IMR-90 (cell line): ENCODE measurements at regions not wholly inside any gene's neighbourhood (a gene's known extent, or its start where the extent isn't known, plus 50 kb on each side); places are given as distances from the start of the nearest gene placed in this dataset.
A peak's percentile ranks its signal among the peaks of the same experiment; 100 is the strongest.

Source experiments
- ATAC-seq: fragments of 200-7000 bp; cut with Tn5 transposase; 2 replicates; pipeline ENCODE4 v1.9.1; 2020; ENCODE audit warnings: low read depth, mild to moderate bottlenecking, moderate library complexity
- BruUV-seq: library from RNA; stranded (reverse); fragments of 400-500 nt; replicated peaks from 2 replicates; lab custom pipeline; 2021; lab: Mats Ljungman, UMichigan
- CTCF ChIA-PET: fragments of 300-600 bp; formaldehyde crosslinking; extraction: SDS; loops from one replicate; lab custom pipeline; 2021; ENCODE audit warnings: antibody characterized with exemption; lab: Yijun Ruan, JAX
- POLR2A ChIA-PET: fragments of 300-600 bp; sonication (Branson Sonifier 250); formaldehyde crosslinking; loops from one replicate; lab custom pipeline; 2022; ENCODE audit warnings: antibody characterized with exemption; ENCODE audit not compliant: unreplicated experiment; lab: Charles Lee
- DNase-seq: peaks from one replicate; pipeline ENCODE4 v3.0.0; 2013
- H2AFZ ChIP-seq: replicated peaks from 2 replicates; pipeline ENCODE3; 2013; ENCODE audit warnings: low read length, mild to moderate bottlenecking; ENCODE audit not compliant: poor library complexity
- H2AK5ac ChIP-seq: 2 replicates; pipeline ENCODE4 v1.6.1; 2013; ENCODE audit warnings: low read depth, low read length, inconsistent platforms
- H2AK9ac ChIP-seq: replicated peaks from 2 replicates; pipeline ENCODE3; 2013; ENCODE audit warnings: mild to moderate bottlenecking, low read depth, low read length, moderate library complexity; ENCODE audit not compliant: poor library complexity
- H2BK120ac ChIP-seq: 2 replicates; pipeline ENCODE4 v1.6.1; 2013; ENCODE audit warnings: low read depth, low read length, inconsistent platforms
- H2BK15ac ChIP-seq: 3 replicates; pipeline ENCODE4 v1.6.1; 2013; ENCODE audit warnings: low read depth, low read length, inconsistent platforms
- H2BK20ac ChIP-seq: 2 replicates; pipeline ENCODE4 v1.6.1; 2013; ENCODE audit warnings: low read depth, mild to moderate bottlenecking, inconsistent platforms, low read length, moderate library complexity
- H2BK5ac ChIP-seq: 2 replicates; pipeline ENCODE4 v1.6.1; 2013; ENCODE audit warnings: mild to moderate bottlenecking, low read depth, low read length, inconsistent platforms; ENCODE audit not compliant: poor library complexity, severe bottlenecking
- H3K14ac ChIP-seq: replicated peaks from 2 replicates; pipeline ENCODE4 v1.6.1; 2013; ENCODE audit warnings: low read depth, low read length, inconsistent platforms
- H3K18ac ChIP-seq: 2 replicates; pipeline ENCODE4 v1.6.1; 2013; ENCODE audit warnings: low read depth, low read length, control low read depth
- H3K23ac ChIP-seq: 2 replicates; pipeline ENCODE4 v1.6.1; 2013; ENCODE audit warnings: low read depth, low read length, inconsistent platforms
- H3K27ac ChIP-seq: 2 replicates; pipeline ENCODE4 v1.5.1; 2013; ENCODE audit warnings: mild to moderate bottlenecking, control low read depth, low read length; ENCODE audit not compliant: insufficient read depth
- H3K27me3 ChIP-seq: 2 replicates; pipeline ENCODE4 v1.6.1; 2013; ENCODE audit warnings: low read length; ENCODE audit not compliant: control insufficient read depth, insufficient read depth
- H3K36me3 ChIP-seq: 2 replicates; pipeline ENCODE4 v1.6.1; 2013; ENCODE audit warnings: low read length, mixed read lengths; ENCODE audit not compliant: control insufficient read depth, insufficient read depth
- H3K4ac ChIP-seq: 2 replicates; pipeline ENCODE4 v1.6.1; 2013; ENCODE audit warnings: low read depth, low read length, inconsistent platforms
- H3K4me1 ChIP-seq: 2 replicates; pipeline ENCODE4 v1.6.1; 2013; ENCODE audit warnings: low read length, mixed read lengths; ENCODE audit not compliant: control insufficient read depth, insufficient read depth
- H3K4me2 ChIP-seq: 2 replicates; pipeline ENCODE4 v1.6.1; 2013; ENCODE audit warnings: low read depth, mild to moderate bottlenecking, control low read depth, low read length, moderate library complexity
- H3K4me3 ChIP-seq: 2 replicates; pipeline ENCODE4 v1.5.1; 2013; ENCODE audit warnings: low read depth, mild to moderate bottlenecking, control low read depth, low read length, moderate library complexity; ENCODE audit not compliant: insufficient read depth
- H3K56ac ChIP-seq: 2 replicates; pipeline ENCODE4 v1.6.1; 2013; ENCODE audit warnings: low read length, inconsistent platforms; ENCODE audit not compliant: insufficient read depth; ENCODE audit errors: extremely low read depth
- H3K79me1 ChIP-seq, 2 experiments: 2 replicates each; pipeline ENCODE4 v1.6.1; 2013; ENCODE audit warnings: low read length in 2 of 2, inconsistent platforms in 1 of 2, low read depth in 1 of 2
- H3K9ac ChIP-seq: 2 replicates; pipeline ENCODE4 v1.6.1; 2013; ENCODE audit warnings: low read depth, low read length, control low read depth
- H3K9me1 ChIP-seq: 2 replicates; pipeline ENCODE4 v1.6.1; 2013; ENCODE audit warnings: low read length, inconsistent platforms; ENCODE audit not compliant: insufficient read depth
- H3K9me3 ChIP-seq: 2 replicates; pipeline ENCODE4 v1.6.1; 2013; ENCODE audit warnings: low read length; ENCODE audit not compliant: control insufficient read depth, insufficient read depth
- H4K20me1 ChIP-seq: 2 replicates; pipeline ENCODE4 v1.6.1; 2013; ENCODE audit warnings: low read length, inconsistent platforms; ENCODE audit not compliant: insufficient read depth
- H4K5ac ChIP-seq: 2 replicates; pipeline ENCODE4 v1.6.1; 2013; ENCODE audit warnings: mild to moderate bottlenecking, low read depth, low read length, control low read depth
- H4K8ac ChIP-seq, 2 experiments: 2 replicates each; pipeline ENCODE4 v1.6.1; 2013; ENCODE audit warnings: low read depth in 2 of 2, low read length in 2 of 2, control low read depth in 1 of 2, inconsistent platforms in 1 of 2
- H4K91ac ChIP-seq: 2 replicates; pipeline ENCODE4 v1.6.1; 2013; ENCODE audit warnings: low read depth, low read length, inconsistent platforms; ENCODE audit not compliant: insufficient read depth
- BHLHE40 ChIP-seq: fragments of 150-350 bp; IDR thresholded peaks from 2 replicates; pipeline ENCODE4 v1.6.1; 2016; ENCODE audit warnings: mild to moderate bottlenecking, low read depth, low read length
- CEBPB ChIP-seq: IDR thresholded peaks from 2 replicates; pipeline ENCODE4 v1.6.1; 2012; ENCODE audit warnings: low read depth, low read length, improper control_type of control experiment
- FOS ChIP-seq: fragments of 150-350 bp; IDR thresholded peaks from 2 replicates; pipeline ENCODE4 v1.6.1; 2016; ENCODE audit warnings: low read depth, low read length
- MAFK ChIP-seq: IDR thresholded peaks from 2 replicates; pipeline ENCODE4 v1.6.1; 2012; ENCODE audit warnings: low read depth, low read length, improper control_type of control experiment
- MAZ ChIP-seq: IDR thresholded peaks from 2 replicates; pipeline ENCODE4 v1.6.1; 2012; ENCODE audit warnings: low read depth, mild to moderate bottlenecking, low read length, improper control_type of control experiment, moderate library complexity, borderline replicate concordance
- MXI1 ChIP-seq: IDR thresholded peaks from 2 replicates; pipeline ENCODE4 v1.6.1; 2012; ENCODE audit warnings: low read depth, mild to moderate bottlenecking, low read length, moderate library complexity, borderline replicate concordance
- NFE2L2 ChIP-seq: fragments of 150-350 bp; IDR thresholded peaks from 2 replicates; pipeline ENCODE4 v1.6.1; 2016; ENCODE audit warnings: low read depth, mild to moderate bottlenecking, low read length
- POLR2A ChIP-seq: IDR thresholded peaks from 2 replicates; pipeline ENCODE4 v1.6.1; 2012; ENCODE audit warnings: mild to moderate bottlenecking, low read depth, low read length
- RAD21 ChIP-seq: IDR thresholded peaks from 2 replicates; pipeline ENCODE4 v1.6.1; 2012; ENCODE audit warnings: low read length, improper control_type of control experiment
- RFX5 ChIP-seq: IDR thresholded peaks from 2 replicates; pipeline ENCODE4 v1.8.0; 2012; ENCODE audit warnings: low read depth, mild to moderate bottlenecking, low read length, moderate library complexity
- SMC3 ChIP-seq: fragments of 150-350 bp; IDR thresholded peaks from 2 replicates; pipeline ENCODE4 v1.6.1; 2016; ENCODE audit warnings: low read depth, mild to moderate bottlenecking, antibody characterized with exemption, low read length, moderate library complexity
- WGBS, 2 experiments: methylation state at CpG; one replicate each; pipeline versions ENCODE4 v1.1.5 to v1.1.7; 2013; ENCODE audit warnings: missing lambda C conversion rate in 2 of 2; ENCODE audit not compliant: insufficient read length in 1 of 2; ENCODE audit errors: extremely low coverage in 2 of 2; 5-methylcytosine and 5-hydroxymethylcytosine counted together
- dilution Hi-C: fragments of 300-500 bp; cut with HindIII; formaldehyde crosslinking; loops from one replicate; pipeline ENCODE4 v1.14.3; 2018; ENCODE audit warnings: low sequenced_read_pairs; ENCODE audit not compliant: unreplicated experiment
- in situ Hi-C: fragments of 300-500 bp; cut with MboI; formaldehyde crosslinking; loops from 3 replicates; pipeline ENCODE4 v1.14.3; 2019; ENCODE audit warnings: low sequenced_read_pairs, inconsistent platforms, mixed read lengths
- intact Hi-C: fragments of 100-400 bp; cut with micrococcal nuclease; formaldehyde crosslinking; loops from 2 replicates; pipeline ENCODE4 v1.10.0; 2022
- TF ChIP-seq, protein P1 (sequence below): conservative IDR thresholded peaks from 2 replicates; pipeline ENCODE4 v1.5.1; 2012; ENCODE audit warnings: mild to moderate bottlenecking, low read depth, low read length, improper control_type of control experiment
- TF ChIP-seq, protein P2 (sequence below): fragments of 150-350 bp; IDR thresholded peaks from 2 replicates; pipeline ENCODE4 v1.6.1; 2016; ENCODE audit warnings: low read depth, mild to moderate bottlenecking, low read length, moderate library complexity, borderline replicate concordance

GRCh38 chr10:4129866-4130477, 345.0 kb upstream of the KLF6 start:
- BruUV-seq = no TSS peak
- Histone ChIP-seq H3K4me3 (no peak overlapping the region), H3K56ac (no peak overlapping the region), H4K91ac (peak overlapping the region; percentile 27; the same call in 1 of the 2 replicates), H3K4ac (peak overlapping the region; percentile 72), H3K27ac (no peak overlapping the region), H3K36me3 (no peaks in the 10 kb centered on the region), H3K9ac (no peak overlapping the region), H4K8ac (no peak overlapping the region), H3K4me2 (no peak overlapping the region), H2AFZ (peak overlapping the region; percentile 18), H3K27me3 (no peaks in the 10 kb centered on the region), H4K20me1 (no peaks in the 10 kb centered on the region), H2AK5ac (peak overlapping the region; percentile 61; the same call in 1 of the 2 replicates), H3K4me1 (peaks cover 8% of the 10 kb centered on the region), H4K5ac (no peak overlapping the region), H3K9me3 (peaks cover 6% of the 10 kb centered on the region), H3K23ac (no peak overlapping the region), H3K79me1 (peaks cover 0 to 11% of the 10 kb centered on the region in 2 experiments; a peak in 1 of 4 replicates), H2BK120ac (peak overlapping the region; percentile 87), H2BK20ac (peak overlapping the region; percentile 88; the same call in 1 of the 2 replicates), H3K9me1 (peaks cover 10% of the 10 kb centered on the region), H2BK5ac (no peak overlapping the region), H3K14ac (peak overlapping the region; percentile 89), H2BK15ac (peak overlapping the region; percentile 59; the same call in 2 of the 3 replicates), H3K18ac (no peak overlapping the region), H2AK9ac (no peak overlapping the region)
- intact Hi-C loops (loop anchor here (5.0 kb wide), 1 partner anchor 348 kb away; no protein-coding TSS in a partner anchor), dilution Hi-C loops (no loop called here), in situ Hi-C loops (no loop called here)
- ChIA-PET CTCF (no interaction called here), POLR2A (interaction anchor here (0.6 kb wide), 1 partner anchor 185 kb away, joined by 5 read pairs; no protein-coding TSS in a partner anchor)
- no peak for DNase-seq
- TF ChIP-seq POLR2A = no peak
- TF ChIP-seq NFE2L2 = no peak
- TF ChIP-seq SMC3 = no peak
- TF ChIP-seq BHLHE40 = no peak
- TF ChIP-seq, protein P1, sequence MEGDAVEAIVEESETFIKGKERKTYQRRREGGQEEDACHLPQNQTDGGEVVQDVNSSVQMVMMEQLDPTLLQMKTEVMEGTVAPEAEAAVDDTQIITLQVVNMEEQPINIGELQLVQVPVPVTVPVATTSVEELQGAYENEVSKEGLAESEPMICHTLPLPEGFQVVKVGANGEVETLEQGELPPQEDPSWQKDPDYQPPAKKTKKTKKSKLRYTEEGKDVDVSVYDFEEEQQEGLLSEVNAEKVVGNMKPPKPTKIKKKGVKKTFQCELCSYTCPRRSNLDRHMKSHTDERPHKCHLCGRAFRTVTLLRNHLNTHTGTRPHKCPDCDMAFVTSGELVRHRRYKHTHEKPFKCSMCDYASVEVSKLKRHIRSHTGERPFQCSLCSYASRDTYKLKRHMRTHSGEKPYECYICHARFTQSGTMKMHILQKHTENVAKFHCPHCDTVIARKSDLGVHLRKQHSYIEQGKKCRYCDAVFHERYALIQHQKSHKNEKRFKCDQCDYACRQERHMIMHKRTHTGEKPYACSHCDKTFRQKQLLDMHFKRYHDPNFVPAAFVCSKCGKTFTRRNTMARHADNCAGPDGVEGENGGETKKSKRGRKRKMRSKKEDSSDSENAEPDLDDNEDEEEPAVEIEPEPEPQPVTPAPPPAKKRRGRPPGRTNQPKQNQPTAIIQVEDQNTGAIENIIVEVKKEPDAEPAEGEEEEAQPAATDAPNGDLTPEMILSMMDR = no peak
- TF ChIP-seq MXI1 = no peak
- no peak for TF ChIP-seq MAZ
- TF ChIP-seq CEBPB = no peak
- TF ChIP-seq, protein P2, sequence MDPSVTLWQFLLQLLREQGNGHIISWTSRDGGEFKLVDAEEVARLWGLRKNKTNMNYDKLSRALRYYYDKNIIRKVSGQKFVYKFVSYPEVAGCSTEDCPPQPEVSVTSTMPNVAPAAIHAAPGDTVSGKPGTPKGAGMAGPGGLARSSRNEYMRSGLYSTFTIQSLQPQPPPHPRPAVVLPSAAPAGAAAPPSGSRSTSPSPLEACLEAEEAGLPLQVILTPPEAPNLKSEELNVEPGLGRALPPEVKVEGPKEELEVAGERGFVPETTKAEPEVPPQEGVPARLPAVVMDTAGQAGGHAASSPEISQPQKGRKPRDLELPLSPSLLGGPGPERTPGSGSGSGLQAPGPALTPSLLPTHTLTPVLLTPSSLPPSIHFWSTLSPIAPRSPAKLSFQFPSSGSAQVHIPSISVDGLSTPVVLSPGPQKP = no peak
- no peak for TF ChIP-seq RAD21
- no peak for TF ChIP-seq MAFK
- TF ChIP-seq FOS = no peak
- TF ChIP-seq RFX5 = no peak
- no peak for ATAC-seq
- 94% methylated on average over 7 of the region's 12 CpGs; no CpG with 5 or more reads in 1 of the 2 experiments for WGBS, 2 experiments
